LHCN-M2 (cell line): ENCODE measurements at regions not wholly inside any gene's neighbourhood (a gene's known extent, or its start where the extent isn't known, plus 50 kb on each side); places are given as distances from the start of the nearest gene placed in this dataset.
"Not testable (repeated sequence)": the region's sequence is repeated elsewhere in the genome, so short reads cannot be mapped to it uniquely, and the experiment has no call there.

ENCODE experiments used
- DNase-seq: peaks from one replicate; pipeline ENCODE4 v3.0.0-alpha.2; 2012; ENCODE audit warnings: low read depth

- no peak for DNase-seq
These were observed 50.0 kb upstream of the EMX2 start for GRCh38 chr10:117492504-117492903.

GRCh38 chr10:117488004-117488403 is 54.5 kb upstream of the EMX2 start:
- DNase-seq: no peak

GRCh38 chr10:117486606-117487005 is 55.9 kb upstream of the EMX2 start:
- no peak for DNase-seq

- DNase-seq: no peak
These were observed 59.4 kb upstream of the EMX2 start for GRCh38 chr10:117483056-117483590.

GRCh38 chr10:117481011-117481410 is 61.5 kb upstream of the EMX2 start:
- DNase-seq: not testable (repeated sequence)

GRCh38 chr10:117480097-117480496 is 62.4 kb upstream of the EMX2 start:
- DNase-seq: no peak

- peak; percentile 66 for DNase-seq
These were observed 64.4 kb upstream of the EMX2 start for GRCh38 chr10:117477961-117478670.

GRCh38 chr10:117477211-117477947 is 65.2 kb upstream of the EMX2 start:
- DNase-seq: no peak

- no peak for DNase-seq
These were observed 65.8 kb upstream of the EMX2 start for GRCh38 chr10:117476716-117477115.

GRCh38 chr10:117476281-117476680 is 66.3 kb upstream of the EMX2 start:
- no peak for DNase-seq

- DNase-seq: no peak
These were observed 69.7 kb upstream of the EMX2 start for GRCh38 chr10:117472872-117473271.

GRCh38 chr10:117471344-117471874 is 71.1 kb upstream of the EMX2 start:
- no peak for DNase-seq

GRCh38 chr10:117470733-117471132 is 71.8 kb upstream of the EMX2 start:
- no peak for DNase-seq

GRCh38 chr10:117468665-117469064 is 73.9 kb upstream of the EMX2 start:
- no peak for DNase-seq

GRCh38 chr10:117464176-117464575 is 78.4 kb upstream of the EMX2 start:
- no peak for DNase-seq

GRCh38 chr10:117463545-117463920 is 79.0 kb upstream of the EMX2 start:
- no peak for DNase-seq

- DNase-seq: no peak
These were observed 79.6 kb upstream of the EMX2 start for GRCh38 chr10:117462816-117463544.

- DNase-seq: no peak
These were observed 80.1 kb upstream of the EMX2 start for GRCh38 chr10:117462424-117462792.

GRCh38 chr10:117461766-117462423 is 80.7 kb upstream of the EMX2 start:
- DNase-seq: peak; percentile 74

GRCh38 chr10:117460846-117461765 is 81.4 kb upstream of the EMX2 start:
- DNase-seq: no peak
